GM23248 (cell line): ENCODE measurements at regions not wholly inside any gene's neighbourhood (a gene's known extent, or its start where the extent isn't known, plus 50 kb on each side); places are given as distances from the start of the nearest gene placed in this dataset.

Experiments
- DNase-seq: peaks from one replicate; pipeline ENCODE4 v3.0.0-alpha.2; 2015
- H2AFZ ChIP-seq: fragments of 200-600 bp; sonication (generic); 2 replicates; pipeline ENCODE4 v1.6.1; 2016; ENCODE audit warnings: antibody characterized with exemption
- H3F3A ChIP-seq: fragments of 200-600 bp; sonication (generic); 2 replicates; pipeline ENCODE4 v1.6.1; 2016; ENCODE audit warnings: mild to moderate bottlenecking, antibody characterized with exemption, mixed run types; ENCODE audit not compliant: insufficient read depth
- H3K27ac ChIP-seq: fragments of 200-600 bp; sonication (generic); 2 replicates; pipeline ENCODE4 v1.5.1; 2016; ENCODE audit warnings: mild to moderate bottlenecking
- H3K27me3 ChIP-seq: fragments of 200-600 bp; sonication (generic); replicated peaks from 2 replicates; pipeline ENCODE4 v1.6.1; 2016; ENCODE audit warnings: mild to moderate bottlenecking; ENCODE audit not compliant: insufficient read depth
- H3K36me3 ChIP-seq: fragments of 200-600 bp; sonication (generic); 2 replicates; pipeline ENCODE4 v1.6.1; 2016; ENCODE audit warnings: low read depth, mild to moderate bottlenecking
- H3K4me1 ChIP-seq: fragments of 200-600 bp; sonication (generic); 2 replicates; pipeline ENCODE4 v1.6.1; 2016; ENCODE audit warnings: mild to moderate bottlenecking; ENCODE audit not compliant: insufficient read depth
- H3K4me2 ChIP-seq: fragments of 200-600 bp; sonication (generic); one replicate; pipeline ENCODE4 v1.6.1; 2016; ENCODE audit warnings: mild to moderate bottlenecking; ENCODE audit not compliant: unreplicated experiment
- H3K4me3 ChIP-seq: fragments of 200-600 bp; sonication (generic); 2 replicates; pipeline ENCODE4 v1.5.1; 2016; ENCODE audit warnings: mild to moderate bottlenecking
- H3K79me2 ChIP-seq: fragments of 200-600 bp; sonication (generic); 2 replicates; pipeline ENCODE4 v1.6.1; 2016; ENCODE audit warnings: mild to moderate bottlenecking; ENCODE audit not compliant: insufficient read depth
- H3K9ac ChIP-seq: fragments of 200-600 bp; sonication (generic); 2 replicates; pipeline ENCODE4 v1.6.1; 2016; ENCODE audit warnings: mild to moderate bottlenecking
- H3K9me2 ChIP-seq: fragments of 200-600 bp; sonication (generic); 2 replicates; pipeline ENCODE4 v1.6.1; 2016; ENCODE audit warnings: mixed run types, mild to moderate bottlenecking, moderate library complexity; ENCODE audit not compliant: insufficient read depth
- H3K9me3 ChIP-seq: fragments of 200-600 bp; sonication (generic); one replicate; pipeline ENCODE4 v1.6.1; 2017; ENCODE audit warnings: low read depth
- H4K20me1 ChIP-seq: fragments of 200-600 bp; sonication (generic); 2 replicates; pipeline ENCODE4 v1.6.0; 2016; ENCODE audit not compliant: insufficient read depth
- EZH2 ChIP-seq: fragments of 200-600 bp; sonication (generic); IDR thresholded peaks from 2 replicates; pipeline ENCODE4 v1.6.1; 2018; ENCODE audit warnings: antibody characterized with exemption, mild to moderate bottlenecking; ENCODE audit not compliant: insufficient read depth, poor library complexity, severe bottlenecking
- EZH2phosphoT487 ChIP-seq: fragments of 200-600 bp; sonication (generic); IDR thresholded peaks from 2 replicates; pipeline ENCODE4 v1.6.1; 2018; ENCODE audit warnings: antibody characterized with exemption, moderate library complexity, mild to moderate bottlenecking, low read depth; ENCODE audit not compliant: insufficient read depth
- WGBS, 2 experiments: methylation state at CpG; one replicate each; pipeline ENCODE4 v1.1.6; 2015 to 2017; ENCODE audit warnings: low lambda C conversion rate in 2 of 2, low coverage in 1 of 2; ENCODE audit errors: missing lambda C conversion rate in 2 of 2; 5-methylcytosine and 5-hydroxymethylcytosine counted together
- in situ Hi-C: fragments of 300-500 bp; cut with MboI; formaldehyde crosslinking; loops from 2 replicates; pipeline ENCODE4 v1.15.0; 2020

- no peaks in the 10 kb centered on the region for H3K9me2 ChIP-seq
Measured at GRCh38 chr11:96753997-96754396, 364.2 kb downstream of the JRKL start.

GRCh38 chr11:96755209-96755608, 365.4 kb downstream of the JRKL start:
- Histone ChIP-seq H3F3A (peaks cover 4% of the 10 kb centered on the region; the same call in 1 of the 2 replicates), H3K36me3 (no peaks in the 10 kb centered on the region), H2AFZ (no peak overlapping the region), H3K9me2 (no peaks in the 10 kb centered on the region), H3K4me1 (peaks cover 12% of the 10 kb centered on the region), H3K27ac (no peak overlapping the region), H3K79me2 (no peaks in the 10 kb centered on the region), H4K20me1 (no peaks in the 10 kb centered on the region), H3K4me2 (no peak overlapping the region), H3K9me3 (no peaks in the 10 kb centered on the region), H3K27me3 (no peaks in the 10 kb centered on the region), H3K4me3 (no peak overlapping the region), H3K9ac (no peak overlapping the region)
- in situ Hi-C loops = no loop called here
- TF ChIP-seq EZH2phosphoT487 = no peak
- TF ChIP-seq EZH2 = no peak
- no peak for DNase-seq
- 79 to 91% methylated on average over 2 of the region's 2 CpGs for WGBS, 2 experiments

More at GRCh38 chr11:96753997-96754396, 364.2 kb downstream of the JRKL start:
- in situ Hi-C loops = no loop called here
- no peaks in the 10 kb centered on the region for H4K20me1 ChIP-seq
- no peaks in the 10 kb centered on the region for H3K27me3 ChIP-seq
- no peak overlapping the region for H3K4me2 ChIP-seq
- WGBS, 2 experiments = 88% methylated on average over 2 of the region's 2 CpGs
- no peak overlapping the region for H3K4me3 ChIP-seq
- H3K4me1 ChIP-seq = peaks cover 25% of the 10 kb centered on the region
- H3K79me2 ChIP-seq = no peaks in the 10 kb centered on the region
- H3K9ac ChIP-seq = no peak overlapping the region
- no peak for DNase-seq
- TF ChIP-seq EZH2 = no peak
- no peak for TF ChIP-seq EZH2phosphoT487
- H3K9me3 ChIP-seq = no peaks in the 10 kb centered on the region
- H3K36me3 ChIP-seq = no peaks in the 10 kb centered on the region
- no peak overlapping the region for H2AFZ ChIP-seq
- H3F3A ChIP-seq = peaks cover 15% of the 10 kb centered on the region
- no peak overlapping the region for H3K27ac ChIP-seq

GRCh38 chr11:96755752-96756151, 365.9 kb downstream of the JRKL start:
- Histone ChIP-seq H3K79me2 (no peaks in the 10 kb centered on the region), H3K9me3 (no peaks in the 10 kb centered on the region), H3K9me2 (no peaks in the 10 kb centered on the region), H4K20me1 (no peaks in the 10 kb centered on the region), H3K27me3 (no peaks in the 10 kb centered on the region), H3K4me1 (peaks cover 12% of the 10 kb centered on the region), H2AFZ (no peak overlapping the region), H3K27ac (no peak overlapping the region), H3K4me2 (no peak overlapping the region), H3K36me3 (no peaks in the 10 kb centered on the region), H3F3A (peaks cover 4% of the 10 kb centered on the region; the same call in 1 of the 2 replicates), H3K9ac (no peak overlapping the region), H3K4me3 (no peak overlapping the region)
- TF ChIP-seq EZH2phosphoT487 = no peak
- DNase-seq = no peak
- 78 to 80% methylated on average over 8 of the region's 8 CpGs for WGBS, 2 experiments
- in situ Hi-C loops = no loop called here

GRCh38 chr11:96758957-96759356, 369.1 kb downstream of the JRKL start:
- Histone ChIP-seq H3K27me3 (no peaks in the 10 kb centered on the region), H3K79me2 (no peaks in the 10 kb centered on the region), H4K20me1 (no peaks in the 10 kb centered on the region), H3F3A (no peaks in the 10 kb centered on the region), H3K9me2 (no peaks in the 10 kb centered on the region), H3K9ac (no peak overlapping the region), H2AFZ (no peak overlapping the region), H3K9me3 (no peaks in the 10 kb centered on the region), H3K4me1 (no peaks in the 10 kb centered on the region), H3K27ac (no peak overlapping the region), H3K4me2 (no peak overlapping the region), H3K4me3 (no peak overlapping the region), H3K36me3 (no peaks in the 10 kb centered on the region)
- TF ChIP-seq EZH2 = no peak
- TF ChIP-seq EZH2phosphoT487 = no peak
- 3 to 7% methylated on average over 1 of the region's 1 CpG for WGBS, 2 experiments
- no peak for DNase-seq
- in situ Hi-C loops = no loop called here

GRCh38 chr11:96760306-96760705, 370.5 kb downstream of the JRKL start:
- no peaks in the 10 kb centered on the region for H3K27me3 ChIP-seq
- H3K79me2 ChIP-seq = no peaks in the 10 kb centered on the region
- WGBS, 2 experiments = 51 to 57% methylated on average over 2 of the region's 2 CpGs
- no peak overlapping the region for H2AFZ ChIP-seq
- H3K9me2 ChIP-seq = no peaks in the 10 kb centered on the region
- no peak for TF ChIP-seq EZH2phosphoT487
- TF ChIP-seq EZH2 = no peak
- in situ Hi-C loops = no loop called here
- H4K20me1 ChIP-seq = no peaks in the 10 kb centered on the region
- H3K4me3 ChIP-seq = no peak overlapping the region
- no peak overlapping the region for H3K9ac ChIP-seq
- no peaks in the 10 kb centered on the region for H3K36me3 ChIP-seq
- no peak overlapping the region for H3K4me2 ChIP-seq
- no peak for DNase-seq
- no peak overlapping the region for H3K27ac ChIP-seq
- H3K4me1 ChIP-seq = no peaks in the 10 kb centered on the region
- H3K9me3 ChIP-seq = no peaks in the 10 kb centered on the region
- no peaks in the 10 kb centered on the region for H3F3A ChIP-seq
